Right lung (tissue), 2 donors: ENCODE measurements at regions not wholly inside any gene's neighbourhood (a gene's known extent, or its start where the extent isn't known, plus 50 kb on each side); places are given as distances from the start of the nearest gene placed in this dataset.
A peak's percentile ranks its signal among the peaks of the same experiment; 100 is the strongest.

ENCODE experiments used
- DNase-seq, 2 donors: peaks; one replicate each; pipeline ENCODE4 v3.0.0-alpha.2; 2013

GRCh38 chr5:74028976-74029375 is 403.0 kb downstream of the ARHGEF28 start:
- no peak for DNase-seq

- DNase-seq, result no peak
Observed at GRCh38 chr5:74028406-74028805, 402.4 kb downstream of the ARHGEF28 start.

GRCh38 chr5:74027732-74028338 is 401.8 kb downstream of the ARHGEF28 start:
- DNase-seq, result no peak

- DNase-seq, result no peak
Observed at GRCh38 chr5:74026310-74026709, 400.3 kb downstream of the ARHGEF28 start.

GRCh38 chr5:74021126-74021525 is 395.1 kb downstream of the ARHGEF28 start:
- DNase-seq, result no peak

- peak; percentile 57 to 69 for DNase-seq
Observed at GRCh38 chr5:74020503-74020902, 394.5 kb downstream of the ARHGEF28 start.

- no peak for DNase-seq
Observed at GRCh38 chr5:74019923-74020322, 393.9 kb downstream of the ARHGEF28 start.

- no peak for DNase-seq
Observed at GRCh38 chr5:74017786-74018211, 391.8 kb downstream of the ARHGEF28 start.

- no peak for DNase-seq
Observed at GRCh38 chr5:74017112-74017511, 391.1 kb downstream of the ARHGEF28 start.

- no peak for DNase-seq
Observed at GRCh38 chr5:74016373-74016772, 390.4 kb downstream of the ARHGEF28 start.

GRCh38 chr5:74015716-74016115 is 389.7 kb downstream of the ARHGEF28 start:
- no peak for DNase-seq

GRCh38 chr5:74013222-74013621 is 387.2 kb downstream of the ARHGEF28 start:
- DNase-seq, result no peak

- DNase-seq, result no peak
Observed at GRCh38 chr5:74009502-74009901, 383.5 kb downstream of the ARHGEF28 start.

GRCh38 chr5:74007193-74007592 is 381.2 kb downstream of the ARHGEF28 start:
- no peak for DNase-seq

GRCh38 chr5:73999297-73999696 is 373.3 kb downstream of the ARHGEF28 start:
- DNase-seq, result no peak

- no peak for DNase-seq
Observed at GRCh38 chr5:73998489-73998888, 372.5 kb downstream of the ARHGEF28 start.

- DNase-seq, result no peak
Observed at GRCh38 chr5:73997960-73998359, 372.0 kb downstream of the ARHGEF28 start.

GRCh38 chr5:73996151-73996755 is 370.3 kb downstream of the ARHGEF28 start:
- DNase-seq, result no peak

- no peak for DNase-seq
Observed at GRCh38 chr5:73994963-73995362, 369.0 kb downstream of the ARHGEF28 start.
